ENCODE measurements at regions not wholly inside any gene's neighbourhood (a gene's known extent, or its start where the extent isn't known, plus 50 kb on each side); places are given as distances from the start of the nearest gene placed in this dataset.

DNA sequence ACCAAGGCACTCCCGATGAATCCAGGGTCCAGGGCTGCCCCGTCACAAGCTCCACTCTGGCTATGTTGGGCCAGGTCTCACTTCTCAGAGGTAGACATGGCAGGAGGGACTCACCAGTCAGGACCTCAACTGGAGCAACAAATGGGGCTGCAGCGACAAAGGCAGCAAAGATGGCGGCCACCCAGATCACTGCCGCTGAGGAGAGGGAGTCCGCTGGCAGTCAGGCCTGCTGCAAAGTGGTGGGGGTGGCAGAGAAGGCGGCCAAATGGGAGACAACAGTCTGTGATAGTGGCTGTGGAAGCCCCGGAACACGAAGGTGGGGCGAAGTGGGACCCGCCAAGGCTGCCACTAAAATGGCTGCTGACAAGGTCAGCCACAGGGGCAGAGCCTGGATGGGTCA lies 143.3 kb upstream of the RADX start:
- Histone ChIP-seq H3K4me3 (no peak overlapping the region), H3K27ac (no peak overlapping the region), H3K9me3 (no peaks in the 10 kb centered on the region), H3K4me1 (no peaks in the 10 kb centered on the region), H3K4me2 (no peak overlapping the region)
- ATAC-seq (no peak), FAIRE-seq (no peak), DNase-seq (ENCODE audit: low read depth in 1 of 2, low spot score in 1 of 2) (no peak)
- POLR2A ChIA-PET = interaction anchor here (0.7 kb wide), 1 partner anchor 267 kb away, joined by 7 read pairs; no protein-coding TSS in a partner anchor
- WGBS (ENCODE audit: missing lambda C conversion rate) = 52% methylated on average over 7 of the region's 11 CpGs
- TF ChIP-seq MAZ (IDR thresholded peaks at IDR 0.05; ENCODE audit: borderline replicate concordance, low read depth, low read length) (no peak), GATA3 (IDR thresholded peaks at IDR 0.05; ENCODE audit: borderline replicate concordance) (no peak), TFCP2L1 (CRISPR knock-in tag; IDR thresholded peaks at IDR 0.05) (no peak), HOXB13 (CRISPR knock-in tag; IDR thresholded peaks at IDR 0.05; ENCODE audit: low read depth) (no peak), ZNF302 (CRISPR knock-in tag; IDR thresholded peaks at IDR 0.05) (no peak), HDAC2 (IDR thresholded peaks at IDR 0.05) (no peak), MYC (IDR thresholded peaks at IDR 0.05; ENCODE audit: borderline replicate concordance, low read length) (no peak), ESRRA (IDR thresholded peaks at IDR 0.05; ENCODE audit: borderline replicate concordance, low read length) (no peak)
- TF ChIP-seq, protein P1, sequence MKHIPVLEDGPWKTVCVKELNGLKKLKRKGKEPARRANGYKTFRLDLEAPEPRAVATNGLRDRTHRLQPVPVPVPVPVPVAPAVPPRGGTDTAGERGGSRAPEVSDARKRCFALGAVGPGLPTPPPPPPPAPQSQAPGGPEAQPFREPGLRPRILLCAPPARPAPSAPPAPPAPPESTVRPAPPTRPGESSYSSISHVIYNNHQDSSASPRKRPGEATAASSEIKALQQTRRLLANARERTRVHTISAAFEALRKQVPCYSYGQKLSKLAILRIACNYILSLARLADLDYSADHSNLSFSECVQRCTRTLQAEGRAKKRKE (CRISPR knock-in tag; IDR thresholded peaks at IDR 0.05; ENCODE audit: low read depth) = no peak
- CTCF ChIA-PET = no interaction called here

DNA sequence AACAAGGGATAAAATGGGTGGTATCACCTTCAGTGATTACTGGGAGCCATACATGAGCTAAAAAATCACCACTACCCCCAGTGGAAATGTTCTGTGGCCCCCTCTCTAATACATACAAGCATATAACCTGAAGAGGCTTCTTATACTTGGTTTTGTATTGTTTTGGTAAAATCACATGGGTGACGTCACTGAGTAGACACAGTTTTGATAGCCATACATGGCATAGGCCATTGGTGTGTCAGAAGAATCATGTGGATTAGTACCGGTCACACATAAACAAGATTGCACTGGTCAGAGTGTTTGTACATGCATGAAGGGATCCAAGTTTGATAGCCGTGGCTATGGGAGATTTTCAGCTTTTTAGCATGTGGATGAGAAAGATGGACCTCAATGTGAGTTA lies 131.9 kb upstream of the RADX start:
- ChIA-PET POLR2A (no interaction called here), CTCF (interaction anchor here (2.0 to 3.5 kb wide), 2 partner anchors 13 to 271 kb away, joined by 13 to 27 read pairs; no protein-coding TSS in a partner anchor)
- H3K4me3 ChIP-seq = no peak overlapping the region
- H3K4me2 ChIP-seq = no peak overlapping the region
- ATAC-seq = no peak
- FAIRE-seq = no peak
- no peaks in the 10 kb centered on the region for H3K4me1 ChIP-seq
- DNase-seq (ENCODE audit: low read depth in 1 of 2, low spot score in 1 of 2) = no peak
- 3% methylated on average over 3 of the region's 3 CpGs for WGBS (ENCODE audit: missing lambda C conversion rate)
- no peak overlapping the region for H3K27ac ChIP-seq
- TF ChIP-seq HDAC2 (IDR thresholded peaks at IDR 0.05) = no peak
- no peak for TF ChIP-seq NR3C1 (IDR thresholded peaks at IDR 0.05)
- no peak for TF ChIP-seq HOXA7 (CRISPR knock-in tag; IDR thresholded peaks at IDR 0.05)
- TF ChIP-seq NPAS2 (CRISPR knock-in tag; IDR thresholded peaks at IDR 0.05; ENCODE audit: borderline replicate concordance) = no peak
- TF ChIP-seq, protein P2, sequence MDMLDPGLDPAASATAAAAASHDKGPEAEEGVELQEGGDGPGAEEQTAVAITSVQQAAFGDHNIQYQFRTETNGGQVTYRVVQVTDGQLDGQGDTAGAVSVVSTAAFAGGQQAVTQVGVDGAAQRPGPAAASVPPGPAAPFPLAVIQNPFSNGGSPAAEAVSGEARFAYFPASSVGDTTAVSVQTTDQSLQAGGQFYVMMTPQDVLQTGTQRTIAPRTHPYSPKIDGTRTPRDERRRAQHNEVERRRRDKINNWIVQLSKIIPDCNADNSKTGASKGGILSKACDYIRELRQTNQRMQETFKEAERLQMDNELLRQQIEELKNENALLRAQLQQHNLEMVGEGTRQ (IDR thresholded peaks at IDR 0.05) = no peak
- no peak for TF ChIP-seq EP300 (IDR thresholded peaks at IDR 0.05)
- no peak for TF ChIP-seq CBX8 (IDR thresholded peaks at IDR 0.05)
- no peak for TF ChIP-seq CHD2 (IDR thresholded peaks at IDR 0.05; ENCODE audit: low read length, partially characterized antibody)
- TF ChIP-seq CHD4 (IDR thresholded peaks at IDR 0.05; ENCODE audit: borderline replicate concordance) = no peak
- no peak for TF ChIP-seq EHF (CRISPR knock-in tag; IDR thresholded peaks at IDR 0.05)
- TF ChIP-seq FOSB (CRISPR knock-in tag; IDR thresholded peaks at IDR 0.05) = no peak
- H3K9me3 ChIP-seq = no peaks in the 10 kb centered on the region

DNA sequence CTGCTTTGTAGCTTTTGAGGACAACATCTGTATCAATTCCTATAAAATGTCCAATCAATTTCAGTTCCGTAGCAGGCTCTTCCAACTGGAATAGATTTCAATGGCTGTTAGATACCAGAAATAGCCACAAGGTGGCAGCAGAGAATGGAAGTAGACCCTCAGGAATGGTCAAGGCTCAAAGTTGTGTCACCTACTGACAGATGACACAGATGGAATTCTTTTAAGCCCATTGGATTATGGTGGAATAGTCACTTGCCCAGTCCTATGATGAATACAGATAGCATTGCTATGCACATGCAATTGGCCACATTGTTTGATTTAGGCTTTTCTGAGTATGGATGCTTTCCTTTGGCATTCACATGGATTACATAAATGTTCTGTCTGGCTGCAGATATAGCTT lies 130.4 kb upstream of the RADX start:
- FAIRE-seq = peak; percentile 97

More for the DNA sequence above, 130.4 kb upstream of the RADX start:
- H3K4me3 ChIP-seq = no peak overlapping the region
- H3K4me2 ChIP-seq = no peak overlapping the region
- ChIA-PET POLR2A (no interaction called here), CTCF (interaction anchor here (0.5 to 3.5 kb wide), 21 partner anchors 9 to 1493 kb away, joined by 3 to 27 read pairs (median 5); no protein-coding TSS in a partner anchor)
- TF ChIP-seq SMC3 (IDR thresholded peaks at IDR 0.05) (peak; percentile 76), RFX5 (IDR thresholded peaks at IDR 0.05) (peak; percentile 84), TFCP2L1 (CRISPR knock-in tag; IDR thresholded peaks at IDR 0.05) (no peak), RAD21 (conservative IDR thresholded peaks at IDR 0.05 in 1 of 2, IDR thresholded peaks at IDR 0.05 in 1 of 2) (peak; percentile 75 to 76)
- TF ChIP-seq, protein P3, sequence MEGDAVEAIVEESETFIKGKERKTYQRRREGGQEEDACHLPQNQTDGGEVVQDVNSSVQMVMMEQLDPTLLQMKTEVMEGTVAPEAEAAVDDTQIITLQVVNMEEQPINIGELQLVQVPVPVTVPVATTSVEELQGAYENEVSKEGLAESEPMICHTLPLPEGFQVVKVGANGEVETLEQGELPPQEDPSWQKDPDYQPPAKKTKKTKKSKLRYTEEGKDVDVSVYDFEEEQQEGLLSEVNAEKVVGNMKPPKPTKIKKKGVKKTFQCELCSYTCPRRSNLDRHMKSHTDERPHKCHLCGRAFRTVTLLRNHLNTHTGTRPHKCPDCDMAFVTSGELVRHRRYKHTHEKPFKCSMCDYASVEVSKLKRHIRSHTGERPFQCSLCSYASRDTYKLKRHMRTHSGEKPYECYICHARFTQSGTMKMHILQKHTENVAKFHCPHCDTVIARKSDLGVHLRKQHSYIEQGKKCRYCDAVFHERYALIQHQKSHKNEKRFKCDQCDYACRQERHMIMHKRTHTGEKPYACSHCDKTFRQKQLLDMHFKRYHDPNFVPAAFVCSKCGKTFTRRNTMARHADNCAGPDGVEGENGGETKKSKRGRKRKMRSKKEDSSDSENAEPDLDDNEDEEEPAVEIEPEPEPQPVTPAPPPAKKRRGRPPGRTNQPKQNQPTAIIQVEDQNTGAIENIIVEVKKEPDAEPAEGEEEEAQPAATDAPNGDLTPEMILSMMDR (IDR thresholded peaks at IDR 0.05) = peak; percentile 63
- H3K27ac ChIP-seq = no peak overlapping the region
- WGBS (ENCODE audit: missing lambda C conversion rate) = 8% methylated on average over 1 of the region's 1 CpG
- H3K4me1 ChIP-seq = no peaks in the 10 kb centered on the region
- ATAC-seq = peak; percentile 77 to 80; a peak in 5 of 6 replicates
- peak; percentile 3 to 48 for DNase-seq (ENCODE audit: low read depth in 1 of 2, low spot score in 1 of 2)
- no peaks in the 10 kb centered on the region for H3K9me3 ChIP-seq
